Activated CD4-positive, CD25-positive, alpha-beta regulatory T cell treated with anti-CD3 and anti-CD28 coated beads, Interleukin-2, amount 50 U/mL, for 72 hours (primary cell): ENCODE measurements at regions not wholly inside any gene's neighbourhood (a gene's known extent, or its start where the extent isn't known, plus 50 kb on each side); places are given as distances from the start of the nearest gene placed in this dataset.
"Not testable (repeated sequence)": the region's sequence is repeated elsewhere in the genome, so short reads cannot be mapped to it uniquely, and the experiment has no call there.

ENCODE experiments used
- DNase-seq: peaks from one replicate; pipeline ENCODE4 v3.0.0; 2021

DNA sequence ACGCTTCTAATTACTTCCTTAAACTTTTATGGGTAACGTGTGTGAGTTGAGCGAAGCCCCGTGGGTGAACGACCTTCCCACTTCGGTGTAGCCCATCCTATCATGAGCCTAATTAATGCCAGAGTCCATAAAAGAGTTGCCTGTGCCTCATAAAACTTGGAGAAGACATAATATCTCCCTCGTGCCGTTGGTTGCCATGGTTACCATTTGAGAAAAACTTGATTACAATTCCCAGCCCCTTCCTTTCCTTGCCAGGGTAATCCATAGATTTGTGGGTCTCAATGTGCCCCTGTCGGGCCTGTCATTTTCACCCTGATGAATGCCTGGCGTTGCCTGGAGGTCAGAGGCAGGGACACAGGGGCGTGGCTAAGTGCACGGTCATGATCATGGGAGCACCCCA is 127.1 kb downstream of the GLRX3 start:
- no peak for DNase-seq

DNA sequence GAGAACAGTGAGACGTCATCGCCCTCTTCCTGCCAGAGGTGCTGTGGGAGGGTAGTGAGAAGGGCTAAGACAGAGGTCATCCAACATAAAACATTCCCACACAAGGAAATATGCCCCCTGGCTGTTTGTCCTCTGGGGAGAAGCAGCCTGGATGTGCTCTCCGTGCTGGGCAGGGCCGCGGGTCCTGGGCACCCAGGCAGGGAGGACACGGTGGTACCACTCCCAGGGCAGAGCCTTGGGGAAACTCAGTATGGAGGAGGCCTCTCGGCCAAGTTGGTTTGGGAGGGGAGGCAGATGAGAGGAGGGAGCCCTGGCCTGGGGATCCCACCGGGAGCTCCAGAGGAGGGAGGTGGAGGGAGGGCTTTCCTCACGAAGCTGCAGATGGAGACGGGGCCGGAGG is 129.4 kb downstream of the GLRX3 start:
- no peak for DNase-seq

DNA sequence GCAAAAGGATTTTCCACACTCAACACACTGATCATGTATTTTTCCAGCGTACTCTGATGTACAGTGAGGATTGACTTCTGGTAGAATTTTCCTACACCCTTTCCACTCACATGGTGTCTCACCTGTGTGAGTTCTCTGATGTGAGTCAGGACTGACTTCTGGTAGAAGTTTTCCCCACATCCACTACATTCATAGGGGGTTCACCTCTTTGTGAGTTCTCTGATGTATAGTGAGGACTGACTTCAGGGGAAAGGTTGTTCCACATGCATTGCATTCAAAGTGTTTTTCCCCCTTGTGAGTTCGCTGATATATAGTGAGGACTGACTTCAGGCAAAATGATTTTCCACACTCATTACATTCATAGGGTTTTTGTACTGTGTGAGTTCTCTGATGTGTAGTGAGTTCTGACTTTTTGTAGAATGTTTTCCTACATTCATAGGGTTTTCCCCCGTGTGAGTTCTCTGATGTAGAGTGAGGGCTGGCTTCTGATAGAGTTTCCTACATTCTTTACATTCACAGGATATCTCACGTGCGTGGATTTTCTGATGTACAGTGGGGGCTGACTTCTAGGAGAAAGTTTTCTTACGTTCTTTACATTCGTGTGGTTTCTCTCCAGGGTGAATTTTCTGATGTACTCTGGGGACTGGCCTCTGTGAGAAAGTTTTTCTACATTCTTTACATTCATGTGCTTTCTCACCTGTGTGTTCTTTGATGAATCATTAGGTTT is 146.5 kb downstream of the GLRX3 start:
- no peak for DNase-seq

DNA sequence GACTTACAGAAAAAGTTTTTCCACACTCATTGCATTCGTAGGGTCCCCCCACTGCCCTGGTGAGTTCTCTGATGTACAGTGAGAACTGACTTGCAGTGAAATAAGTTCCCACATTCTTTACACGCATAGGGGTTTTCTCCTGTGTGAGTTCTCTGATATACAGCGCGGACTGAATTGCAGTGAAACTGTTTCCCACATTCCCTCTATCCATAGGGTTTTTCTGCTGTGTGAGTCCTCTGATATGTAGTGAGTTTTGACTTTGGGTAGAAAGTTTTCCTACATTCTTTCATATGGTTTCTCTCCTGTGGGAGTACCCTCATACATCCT is 147.0 kb downstream of the GLRX3 start:
- DNase-seq, result no peak

DNA sequence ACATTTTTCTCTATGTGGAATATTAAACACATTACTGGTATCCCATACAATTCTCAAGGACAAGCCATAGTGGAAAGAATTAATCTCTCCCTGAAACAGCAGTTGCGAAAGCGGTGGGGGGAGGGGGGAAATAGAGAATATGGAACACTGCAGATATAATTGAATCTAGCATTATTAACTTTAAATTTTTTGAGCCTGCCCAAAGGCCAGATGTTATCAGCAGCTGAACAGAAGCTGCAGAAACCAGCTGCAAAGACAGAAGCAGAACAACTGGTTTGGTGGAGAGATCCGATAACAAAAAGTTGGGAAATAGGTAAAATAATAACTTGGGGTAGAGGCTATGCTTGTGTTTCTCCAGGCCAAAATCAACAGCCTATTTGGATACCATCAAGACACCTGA is 159.6 kb downstream of the GLRX3 start:
- not testable (repeated sequence) for DNase-seq

DNA sequence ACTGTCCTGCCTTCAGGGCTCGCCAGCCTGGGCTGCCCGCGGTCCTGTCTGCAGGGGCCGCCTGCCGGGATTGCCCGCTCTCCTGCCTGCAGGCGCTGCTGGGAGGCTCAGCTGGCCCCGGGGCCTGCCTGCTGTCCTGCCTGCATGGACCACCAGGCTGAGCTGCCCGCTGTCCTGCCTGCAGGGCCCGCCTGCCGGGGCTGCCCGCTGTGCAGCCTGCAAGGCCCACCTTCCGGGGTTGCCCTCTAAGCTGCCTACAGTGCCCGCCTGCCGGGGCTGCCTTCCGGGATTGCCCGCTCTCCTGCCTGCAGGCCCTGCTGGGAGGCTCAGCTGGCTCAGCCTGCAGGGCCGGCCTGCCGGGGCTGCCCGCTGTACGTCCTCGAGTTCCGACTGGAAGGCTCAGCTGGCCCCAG is 164.4 kb downstream of the GLRX3 start:
- peak; percentile 56 for DNase-seq

DNA sequence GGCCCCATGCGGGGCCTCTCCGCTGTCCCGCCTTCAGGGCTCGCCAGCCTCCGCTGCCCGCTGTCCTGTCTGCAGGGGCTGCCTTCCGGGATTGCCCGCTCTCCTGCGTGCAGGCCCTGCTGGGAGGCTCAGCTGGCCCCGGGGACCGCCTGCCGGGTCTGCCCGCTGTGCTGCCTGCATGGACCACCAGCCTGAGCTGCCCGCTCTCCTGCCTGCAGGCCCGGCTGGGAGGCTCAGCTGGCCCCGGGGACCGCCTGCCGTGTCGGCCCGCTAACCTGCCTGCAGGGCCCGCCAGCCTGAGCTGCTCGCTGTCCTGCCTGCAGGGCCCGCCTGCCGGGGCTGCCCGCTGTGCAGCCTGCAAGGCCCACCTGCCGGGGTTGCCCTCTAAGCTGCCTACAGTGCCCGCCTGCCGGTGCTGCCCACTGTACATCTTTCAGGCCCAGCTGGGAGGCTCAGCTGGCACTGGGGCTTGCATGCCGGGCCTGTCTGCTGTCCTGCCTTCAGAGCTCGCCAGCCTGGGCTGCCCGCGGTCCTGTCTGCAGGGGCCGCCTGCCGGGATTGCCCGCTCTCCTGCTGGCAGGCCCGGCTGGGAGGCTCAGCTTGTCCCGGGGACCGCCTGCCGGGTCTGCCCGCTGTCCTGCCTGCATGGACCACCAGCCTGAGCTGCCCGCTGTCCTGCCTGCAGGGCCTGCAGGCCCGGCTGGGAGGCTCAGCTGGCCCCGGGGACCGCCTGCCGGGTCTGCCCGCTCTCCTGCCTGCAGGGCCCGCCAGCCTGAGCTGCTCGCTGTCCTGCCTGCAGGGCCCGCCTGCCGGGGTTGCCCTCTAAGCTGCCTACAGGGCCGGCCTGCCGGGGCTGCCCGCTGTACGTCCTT is 165.1 kb downstream of the GLRX3 start:
- DNase-seq, result peak; percentile 57

DNA sequence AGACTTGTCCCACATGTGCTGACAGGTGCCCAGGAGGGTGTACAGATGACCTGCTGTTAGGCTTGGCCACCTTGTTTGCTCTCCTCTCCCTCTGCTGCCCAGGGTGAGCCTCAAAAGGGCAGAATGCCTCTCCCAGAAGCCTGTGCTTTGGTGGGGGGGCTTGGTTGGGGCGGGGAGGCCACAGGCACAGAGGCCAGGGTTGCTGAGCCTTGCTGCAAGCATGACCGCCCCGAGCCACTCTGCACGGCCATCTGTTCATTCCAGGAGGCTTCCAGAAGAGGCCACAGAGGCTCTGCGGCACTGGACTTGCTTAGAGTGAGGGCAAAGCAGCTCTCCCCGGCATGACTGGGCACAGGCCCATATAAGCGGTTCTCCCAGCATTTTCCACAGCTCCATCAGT is 190.8 kb downstream of the GLRX3 start:
- DNase-seq, result no peak

DNA sequence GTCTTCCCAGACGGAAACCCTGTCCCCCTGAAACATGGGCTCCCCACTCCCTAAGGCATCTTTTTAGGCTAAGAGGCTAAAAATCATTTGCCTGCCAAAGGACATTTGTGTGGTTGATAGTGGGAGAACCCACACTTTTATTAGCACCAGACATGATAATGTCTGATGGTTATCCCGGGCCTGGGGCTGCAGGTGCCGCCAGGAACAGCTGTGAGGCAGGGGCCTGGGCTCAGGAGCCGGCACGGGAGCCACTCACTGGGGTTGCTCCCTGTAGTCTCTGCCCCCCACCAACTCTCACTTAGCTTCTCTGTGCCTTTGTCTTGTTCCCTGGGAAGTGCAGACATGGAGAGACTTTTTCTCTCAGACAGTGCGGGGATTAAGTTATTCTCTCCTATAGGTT is 193.6 kb downstream of the GLRX3 start:
- DNase-seq, result no peak

DNA sequence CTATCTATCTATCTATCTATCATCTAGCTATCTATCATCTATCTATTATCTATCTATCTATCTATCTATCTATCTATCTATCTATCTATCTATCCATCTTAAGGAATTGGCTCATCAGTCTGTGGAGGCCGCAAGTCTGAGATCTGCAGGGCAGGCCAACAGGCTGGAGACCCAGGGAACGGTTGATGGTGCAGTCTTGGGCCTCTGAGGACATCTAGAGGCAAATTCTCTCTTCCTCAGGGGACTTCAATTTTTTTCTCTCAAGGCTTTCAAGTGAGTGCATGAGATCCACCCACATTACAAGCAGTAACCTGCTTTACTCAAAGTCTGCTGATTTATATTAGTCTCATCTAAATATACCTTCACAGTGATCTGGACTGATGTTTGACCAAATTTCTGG is 197.0 kb downstream of the GLRX3 start:
- DNase-seq, result no peak

DNA sequence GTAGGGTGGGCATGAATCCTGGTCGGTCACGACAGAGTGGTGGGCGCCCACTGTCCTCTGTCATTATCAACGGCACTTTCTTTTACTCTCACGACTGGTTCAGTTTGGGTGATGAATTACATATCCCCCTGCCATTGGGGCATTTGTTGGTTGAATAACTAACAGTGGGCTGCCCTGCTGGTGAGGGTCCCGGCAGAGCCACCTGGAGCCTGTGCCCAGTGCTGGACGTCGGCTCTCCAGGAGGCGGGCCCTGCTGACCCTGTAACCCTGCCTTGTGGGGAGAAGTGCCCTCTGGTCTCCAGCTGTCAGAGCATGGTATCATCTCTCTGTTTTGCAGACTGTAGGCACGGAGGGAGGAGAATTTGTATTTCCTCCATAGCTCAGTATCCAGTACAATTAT is 199.1 kb downstream of the GLRX3 start:
- no peak for DNase-seq

DNA sequence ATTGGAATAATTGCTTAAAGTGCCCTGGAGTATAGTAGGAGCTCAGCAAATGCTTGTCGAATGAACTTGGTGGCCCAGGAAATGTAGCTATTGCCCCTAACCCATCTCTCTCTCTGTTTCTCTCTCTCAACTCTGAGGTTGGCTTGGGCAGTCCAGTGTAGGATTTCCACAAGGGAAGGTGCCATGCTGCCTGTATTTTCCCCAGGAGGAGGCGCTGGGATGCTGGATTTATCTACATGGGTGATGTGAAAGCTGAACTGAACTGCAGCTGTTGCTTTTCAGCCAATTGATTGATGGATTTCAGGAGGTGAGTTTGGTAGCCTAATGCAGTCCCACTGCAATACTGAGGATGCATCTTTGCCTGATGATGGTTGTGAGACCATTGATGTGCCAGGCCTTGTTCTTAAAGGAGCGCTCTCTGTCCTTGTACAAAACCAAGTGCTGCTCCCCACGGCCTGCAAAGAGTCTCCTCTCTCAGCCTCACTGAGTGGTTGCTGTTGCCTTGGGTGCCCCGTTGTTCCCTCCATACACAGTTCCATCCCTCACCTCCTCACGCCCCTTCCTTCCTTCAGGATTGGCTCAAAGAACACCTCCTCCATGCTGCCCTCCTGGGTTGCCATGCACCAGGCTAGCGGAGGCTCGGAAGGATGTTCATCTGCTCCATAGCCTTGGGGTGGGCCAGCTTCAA is 200.6 kb downstream of the GLRX3 start:
- DNase-seq, result no peak

DNA sequence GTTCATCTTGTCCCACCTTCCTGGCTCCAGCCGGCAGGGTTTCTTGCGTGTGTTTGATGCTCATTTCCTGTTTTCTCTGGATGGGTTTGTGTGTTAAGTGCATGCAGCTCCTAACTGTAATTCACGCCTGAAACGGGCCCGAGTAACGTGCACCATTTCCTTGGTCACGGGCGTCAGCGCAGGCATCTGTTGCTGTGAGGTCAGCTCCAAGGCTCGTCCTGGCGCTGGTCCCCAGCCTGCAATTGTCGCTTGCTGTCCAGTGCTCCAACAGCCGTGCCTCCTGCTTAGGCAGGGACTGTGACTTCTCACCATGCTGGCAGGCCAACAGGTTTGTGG is 201.1 kb downstream of the GLRX3 start:
- no peak for DNase-seq

DNA sequence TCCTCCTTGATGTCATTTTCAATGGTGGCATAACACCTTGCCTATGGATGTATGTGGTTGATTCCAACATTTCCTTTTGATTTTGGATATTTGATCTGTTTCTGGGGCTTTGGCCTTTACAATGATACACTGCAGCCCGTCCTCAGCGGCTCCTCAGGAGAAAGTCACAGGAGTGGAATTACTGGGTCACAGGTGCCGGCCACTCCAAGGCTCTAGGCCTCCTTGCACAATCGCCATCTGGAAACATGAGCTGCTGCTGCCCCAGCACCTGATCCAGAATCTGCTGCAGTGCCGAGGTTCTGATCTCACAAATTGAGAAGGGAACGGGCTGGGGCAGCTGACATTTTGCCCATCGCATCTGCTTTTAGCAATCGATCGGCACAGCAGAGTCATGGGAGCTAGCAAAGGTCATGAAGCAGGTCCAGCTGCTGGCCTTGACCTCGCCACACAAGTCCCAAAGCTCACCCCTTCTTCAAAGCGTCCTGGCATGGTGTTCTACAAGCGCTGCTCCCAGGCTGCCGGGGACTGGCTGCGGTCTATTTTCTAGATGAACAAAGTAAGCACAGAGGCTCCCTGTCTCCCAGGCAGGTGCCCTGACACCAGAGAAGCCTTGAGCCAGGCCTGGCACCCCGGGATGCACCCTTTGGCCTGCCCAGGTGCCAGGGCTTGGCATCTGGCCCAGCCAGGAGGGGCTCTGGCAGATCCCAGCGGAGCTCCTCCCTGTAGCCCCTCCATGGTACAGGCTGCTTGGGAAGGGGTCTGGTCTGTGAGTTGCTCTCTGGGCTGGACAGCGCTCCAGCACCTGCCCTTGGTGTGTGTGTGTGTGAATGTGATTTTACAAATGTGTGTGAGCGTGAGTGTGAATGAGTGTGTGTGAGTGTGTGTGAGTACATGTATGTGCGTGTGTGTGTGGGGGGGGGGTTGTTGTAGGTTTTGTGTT is 201.8 kb downstream of the GLRX3 start:
- no peak for DNase-seq

DNA sequence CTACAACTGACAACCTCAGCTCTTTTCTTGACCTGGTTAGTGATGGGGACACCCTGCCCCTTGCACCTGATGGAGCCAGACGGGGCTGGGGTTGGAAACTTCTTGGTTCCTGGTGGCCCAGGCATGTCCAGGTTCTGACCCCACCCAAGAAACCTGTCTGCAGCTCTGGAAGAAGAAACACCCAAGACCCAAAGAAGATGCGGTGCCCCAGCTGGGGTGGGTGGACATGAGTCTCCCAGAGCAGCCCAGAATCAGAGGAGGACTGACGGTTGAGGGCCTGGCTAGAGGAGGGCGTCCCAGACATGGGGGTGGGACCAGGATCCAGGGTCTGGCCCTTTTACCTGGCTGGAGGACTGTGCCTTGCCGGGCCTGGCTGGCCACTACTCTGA is 202.4 kb downstream of the GLRX3 start:
- no peak for DNase-seq

DNA sequence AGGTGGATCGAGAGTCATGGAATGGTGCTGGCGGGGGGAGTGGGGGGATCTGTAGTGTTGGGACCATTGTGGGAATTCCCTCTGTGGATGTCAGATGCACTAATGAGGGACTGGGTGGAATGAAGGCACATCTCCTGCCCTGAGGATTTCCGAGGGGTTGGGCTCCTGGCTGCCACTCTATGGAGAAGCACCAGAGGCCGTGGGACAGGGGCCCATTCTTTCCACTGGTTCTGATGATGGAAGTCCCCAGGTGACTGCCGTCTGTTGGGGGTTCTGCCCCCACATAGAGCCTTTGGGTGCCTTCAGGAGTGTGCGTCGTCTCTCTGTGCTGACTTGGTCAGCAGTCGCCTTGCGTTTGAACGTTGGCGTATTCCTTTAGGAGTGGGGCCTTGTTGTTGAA is 202.9 kb downstream of the GLRX3 start:
- no peak for DNase-seq

DNA sequence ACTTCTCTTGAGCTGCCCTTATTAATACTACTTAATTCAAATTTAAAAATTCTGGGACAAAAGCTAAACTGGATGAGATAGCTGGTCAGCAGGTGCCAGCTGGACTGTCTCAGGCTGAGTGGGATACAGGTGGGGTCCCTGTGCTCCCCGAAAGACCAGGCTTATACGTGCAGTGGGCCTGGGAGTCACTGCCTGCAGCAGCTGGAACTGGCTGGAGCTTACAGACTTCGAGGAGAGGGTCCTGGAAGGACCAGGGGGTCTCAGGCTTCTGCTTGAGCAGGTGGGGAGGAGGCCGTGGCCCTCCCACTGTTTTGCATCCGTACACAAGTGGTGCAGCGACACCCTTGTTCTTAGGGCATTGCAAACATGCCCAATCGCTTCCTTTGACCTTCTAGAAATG is 203.7 kb downstream of the GLRX3 start:
- DNase-seq, result no peak

DNA sequence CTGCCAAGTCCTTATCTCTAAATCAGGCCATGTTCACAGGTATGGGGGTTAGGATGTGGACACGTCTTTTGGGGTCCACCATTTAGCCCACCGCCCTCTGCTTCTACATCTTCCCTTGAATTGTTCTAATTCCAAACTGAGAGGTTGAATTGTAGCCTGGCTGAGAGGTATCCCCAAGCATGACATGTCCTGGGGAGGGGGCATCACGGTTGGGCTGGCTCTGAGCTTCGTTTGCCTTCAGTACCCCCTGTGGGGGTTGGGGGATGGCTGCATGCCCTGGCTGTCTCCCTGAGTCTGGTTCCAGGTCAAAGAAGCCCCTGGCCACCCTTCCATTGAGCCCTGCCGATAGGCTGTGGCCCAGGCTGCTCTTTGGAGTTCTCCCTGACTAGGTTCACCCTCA is 204.6 kb downstream of the GLRX3 start:
- DNase-seq, result no peak

DNA sequence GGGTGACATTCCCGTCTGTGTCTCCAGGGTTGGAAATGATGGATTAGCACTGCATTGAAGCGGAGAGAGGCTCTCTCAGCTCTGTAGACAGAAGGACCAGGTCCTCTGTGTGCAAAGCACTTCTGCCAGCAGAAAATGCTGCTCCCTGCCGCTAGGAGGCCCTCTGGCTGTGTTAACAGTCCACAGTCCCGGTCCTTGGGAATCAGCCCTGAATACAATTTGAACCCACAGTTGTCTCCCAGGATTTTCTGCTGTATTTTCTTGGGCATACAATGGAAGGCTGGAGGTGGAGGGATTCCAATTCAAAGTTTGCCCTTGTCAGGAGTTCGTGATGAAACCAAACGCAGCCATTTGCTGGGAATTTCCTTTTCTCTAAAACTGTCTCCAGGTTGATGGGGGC is 205.2 kb downstream of the GLRX3 start:
- DNase-seq, result no peak

DNA sequence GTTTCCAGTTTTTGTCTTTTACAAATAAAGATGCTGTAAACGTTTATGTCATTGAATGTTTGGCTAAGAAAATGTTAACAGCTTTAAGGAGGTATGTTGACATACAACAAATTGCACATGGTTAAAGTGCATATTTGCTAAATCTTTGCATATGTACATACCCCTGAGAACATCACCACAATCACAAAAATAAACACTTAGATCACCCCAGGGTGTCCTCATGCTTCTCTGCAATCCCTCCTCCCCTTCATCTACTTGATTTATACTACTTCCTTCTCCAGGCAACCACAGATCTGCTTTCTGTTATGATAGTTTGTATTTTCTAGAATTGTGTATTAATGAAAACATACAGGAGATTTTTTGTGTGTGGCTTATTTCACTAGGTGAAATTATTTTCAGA is 209.5 kb downstream of the GLRX3 start:
- DNase-seq, result no peak

DNA sequence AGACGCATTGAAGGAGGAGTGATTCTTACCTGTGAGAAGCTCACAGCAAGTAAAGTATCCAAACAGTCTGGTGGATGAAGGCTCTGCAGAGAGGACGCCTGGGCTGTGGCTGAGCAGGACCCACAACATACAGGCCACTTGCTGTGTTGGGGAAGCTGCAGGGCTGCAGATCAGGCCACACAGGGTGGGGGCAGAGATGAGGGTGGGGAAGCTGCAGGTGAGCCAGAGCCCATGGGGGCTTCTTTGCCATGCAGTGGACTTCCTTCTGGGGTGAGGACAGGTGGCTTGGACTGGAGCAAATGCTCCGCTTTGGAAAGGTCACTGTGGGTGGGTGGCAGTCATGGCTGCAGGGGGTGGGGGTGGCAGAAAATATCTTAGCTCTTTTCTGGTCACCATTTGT is 214.8 kb downstream of the GLRX3 start:
- DNase-seq, result no peak

DNA sequence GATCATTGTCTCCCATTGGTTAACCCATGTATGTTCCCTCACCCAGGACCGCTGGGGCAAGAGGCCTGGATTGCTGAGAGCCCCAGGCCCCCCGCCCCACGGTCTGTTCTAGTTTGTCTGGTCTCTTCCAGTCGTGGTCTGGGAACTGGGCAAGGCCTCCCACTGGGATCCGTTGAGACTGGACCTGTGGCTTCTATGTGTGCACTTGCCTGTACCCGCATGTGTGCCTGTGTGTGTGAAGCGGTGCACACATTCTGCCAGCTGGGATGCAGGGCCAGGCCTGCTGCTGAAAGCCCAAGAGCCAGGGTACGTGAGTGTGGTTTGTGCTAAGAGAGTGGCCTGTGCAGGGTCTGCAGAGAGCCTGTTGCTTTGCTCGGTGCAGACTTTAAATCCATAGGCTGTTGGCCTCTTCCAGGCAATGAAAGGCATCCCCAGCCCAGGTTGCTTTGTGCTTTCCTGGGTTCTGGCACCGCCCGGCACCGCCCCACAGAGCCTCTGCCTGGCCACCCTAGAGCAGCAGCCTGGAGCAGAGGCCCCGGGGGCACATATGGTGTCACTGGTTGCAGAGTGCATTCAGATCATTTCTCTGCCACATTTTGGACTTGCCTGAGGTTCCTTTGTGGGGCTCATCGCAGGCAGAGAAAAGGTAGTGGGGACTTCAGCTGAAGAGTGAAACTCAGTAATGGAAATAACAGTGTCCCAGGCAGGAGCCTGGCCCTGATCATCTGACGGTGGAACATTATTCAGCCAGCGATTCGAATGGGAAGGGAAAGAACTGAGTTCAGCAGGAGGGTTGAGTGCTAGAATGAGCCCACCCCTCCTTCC is 215.5 kb downstream of the GLRX3 start:
- no peak for DNase-seq
